Cardiac muscle cell (in vitro differentiated cells and primary cell): ENCODE measurements at regions not wholly inside any gene's neighbourhood (a gene's known extent, or its start where the extent isn't known, plus 50 kb on each side); places are given as distances from the start of the nearest gene placed in this dataset.
"Not testable (repeated sequence)": the region's sequence is repeated elsewhere in the genome, so short reads cannot be mapped to it uniquely, and the experiment has no call there.

Experiments
- DNase-seq, 2 donors: peaks; one replicate each; pipeline versions ENCODE4 v3.0.0 to v3.0.0-alpha.2; 2010 to 2017; ENCODE audit warnings: low read depth in 1 of 2, low spot score in 1 of 2
- H3K27ac ChIP-seq: fragments of 200-600 bp; sonication (generic); 2 replicates; pipeline ENCODE4 v1.5.1; 2016
- H3K27me3 ChIP-seq: fragments of 200-600 bp; sonication (generic); 2 replicates; pipeline ENCODE4 v1.6.0; 2016; ENCODE audit warnings: control low read depth
- H3K36me3 ChIP-seq: fragments of 200-600 bp; sonication (generic); 2 replicates; pipeline ENCODE4 v1.5.1; 2016; ENCODE audit warnings: control low read depth
- H3K4me1 ChIP-seq: fragments of 200-600 bp; sonication (generic); 2 replicates; pipeline ENCODE4 v1.8.1; 2017; ENCODE audit warnings: low read depth, mild to moderate bottlenecking, mixed run types
- H3K4me3 ChIP-seq: fragments of 200-600 bp; sonication (generic); 2 replicates; pipeline ENCODE4 v1.5.1; 2016; ENCODE audit warnings: mild to moderate bottlenecking
- H3K9me3 ChIP-seq: fragments of 200-600 bp; sonication (generic); 2 replicates; pipeline ENCODE4 v1.5.1; 2017; ENCODE audit warnings: low read depth, mild to moderate bottlenecking, control low read depth
- CTCF ChIP-seq: IDR thresholded peaks from 2 replicates; pipeline ENCODE4 v1.5.1; 2012; ENCODE audit warnings: low read depth, mild to moderate bottlenecking, low read length

- no peaks in the 10 kb centered on the region for H3K9me3 ChIP-seq
- no peaks in the 10 kb centered on the region for H3K36me3 ChIP-seq
- TF ChIP-seq CTCF, result no peak
- H3K27ac ChIP-seq, result no peak overlapping the region
- peak in 1 of 2 donors; percentile 81 for DNase-seq
- H3K4me1 ChIP-seq, result peaks cover 29% of the 10 kb centered on the region
- no peaks in the 10 kb centered on the region for H3K27me3 ChIP-seq
- no peak overlapping the region for H3K4me3 ChIP-seq
These were observed 350.5 kb downstream of the PRL start for GRCh38 chr6:21946298-21946783.

GRCh38 chr6:21947227-21947626 is 349.6 kb downstream of the PRL start:
- not testable (repeated sequence) for H3K27me3 ChIP-seq, H3K36me3 ChIP-seq, DNase-seq, H3K27ac ChIP-seq, H3K9me3 ChIP-seq, H3K4me3 ChIP-seq
- peaks cover 31% of the 10 kb centered on the region for H3K4me1 ChIP-seq

- no peak for DNase-seq
- H3K27ac ChIP-seq, result peak overlapping the region; percentile 22
- H3K4me1 ChIP-seq, result peaks cover 27% of the 10 kb centered on the region
- no peak for TF ChIP-seq CTCF
- H3K36me3 ChIP-seq, result no peaks in the 10 kb centered on the region
- no peaks in the 10 kb centered on the region for H3K9me3 ChIP-seq
- no peaks in the 10 kb centered on the region for H3K27me3 ChIP-seq
- H3K4me3 ChIP-seq, result no peak overlapping the region
These were observed 349.0 kb downstream of the PRL start for GRCh38 chr6:21947731-21948386.

GRCh38 chr6:21949211-21949801 is 347.5 kb downstream of the PRL start:
- peak overlapping the region; percentile 0 for H3K27ac ChIP-seq
- no peak for DNase-seq
- no peaks in the 10 kb centered on the region for H3K36me3 ChIP-seq
- H3K4me3 ChIP-seq, result no peak overlapping the region
- TF ChIP-seq CTCF, result no peak
- H3K27me3 ChIP-seq, result no peaks in the 10 kb centered on the region
- H3K4me1 ChIP-seq, result peaks cover 39% of the 10 kb centered on the region
- H3K9me3 ChIP-seq, result no peaks in the 10 kb centered on the region

GRCh38 chr6:21952367-21952766 is 344.5 kb downstream of the PRL start:
- peaks cover 45% of the 10 kb centered on the region for H3K4me1 ChIP-seq
- TF ChIP-seq CTCF, result no peak

More at GRCh38 chr6:21952367-21952766, 344.5 kb downstream of the PRL start:
- Histone ChIP-seq H3K27ac (no peak overlapping the region), H3K36me3 (no peaks in the 10 kb centered on the region), H3K9me3 (no peaks in the 10 kb centered on the region), H3K4me3 (no peak overlapping the region), H3K27me3 (no peaks in the 10 kb centered on the region)
- no peak for DNase-seq
